NCI-H524 treated with DMSO at 0.1 percent for 48 hours (cell line): ENCODE measurements at regions not wholly inside any gene's neighbourhood (a gene's known extent, or its start where the extent isn't known, plus 50 kb on each side); places are given as distances from the start of the nearest gene placed in this dataset.
"Not testable (repeated sequence)": the region's sequence is repeated elsewhere in the genome, so short reads cannot be mapped to it uniquely, and the experiment has no call there.

Experiments used
- DNase-seq: peaks from one replicate; lab custom pipeline; 2025; lab: John Stamatoyannopoulos, UW

- no peak for DNase-seq
Measured at GRCh38 chr2:123816203-123816602, 208.9 kb upstream of the CNTNAP5 start.

GRCh38 chr2:123816928-123817327 lies 208.2 kb upstream of the CNTNAP5 start:
- DNase-seq = no peak

GRCh38 chr2:123826729-123827271 lies 198.3 kb upstream of the CNTNAP5 start:
- no peak for DNase-seq

GRCh38 chr2:123839326-123839725 lies 185.8 kb upstream of the CNTNAP5 start:
- DNase-seq = no peak

- no peak for DNase-seq
Measured at GRCh38 chr2:123840016-123840415, 185.1 kb upstream of the CNTNAP5 start.

- no peak for DNase-seq
Measured at GRCh38 chr2:123840574-123840973, 184.5 kb upstream of the CNTNAP5 start.

- no peak for DNase-seq
Measured at GRCh38 chr2:123851281-123851680, 173.8 kb upstream of the CNTNAP5 start.

GRCh38 chr2:123853161-123853560 lies 171.9 kb upstream of the CNTNAP5 start:
- DNase-seq = no peak

- not testable (repeated sequence) for DNase-seq
Measured at GRCh38 chr2:123859031-123859430, 166.1 kb upstream of the CNTNAP5 start.

- no peak for DNase-seq
Measured at GRCh38 chr2:123864416-123864815, 160.7 kb upstream of the CNTNAP5 start.

GRCh38 chr2:123870206-123870880 lies 154.7 kb upstream of the CNTNAP5 start:
- no peak for DNase-seq

- no peak for DNase-seq
Measured at GRCh38 chr2:123870881-123871276, 154.2 kb upstream of the CNTNAP5 start.

GRCh38 chr2:123890148-123890547 lies 134.9 kb upstream of the CNTNAP5 start:
- DNase-seq = no peak

GRCh38 chr2:123894167-123894566 lies 130.9 kb upstream of the CNTNAP5 start:
- no peak for DNase-seq

- DNase-seq = no peak
Measured at GRCh38 chr2:123895651-123896050, 129.4 kb upstream of the CNTNAP5 start.

- no peak for DNase-seq
Measured at GRCh38 chr2:123901256-123901655, 123.8 kb upstream of the CNTNAP5 start.

- DNase-seq = no peak
Measured at GRCh38 chr2:123906361-123906760, 118.7 kb upstream of the CNTNAP5 start.

- DNase-seq = no peak
Measured at GRCh38 chr2:123908522-123908921, 116.6 kb upstream of the CNTNAP5 start.

- DNase-seq = no peak
Measured at GRCh38 chr2:123912171-123912570, 112.9 kb upstream of the CNTNAP5 start.

GRCh38 chr2:123913143-123913735 lies 111.8 kb upstream of the CNTNAP5 start:
- DNase-seq = no peak

- no peak for DNase-seq
Measured at GRCh38 chr2:123915380-123915779, 109.7 kb upstream of the CNTNAP5 start.

GRCh38 chr2:123916051-123916450 lies 109.0 kb upstream of the CNTNAP5 start:
- no peak for DNase-seq

GRCh38 chr2:123916531-123916930 lies 108.6 kb upstream of the CNTNAP5 start:
- peak; percentile 61 for DNase-seq

GRCh38 chr2:123917241-123917640 lies 107.8 kb upstream of the CNTNAP5 start:
- DNase-seq = no peak
